ENCODE measurements at regions not wholly inside any gene's neighbourhood (a gene's known extent, or its start where the extent isn't known, plus 50 kb on each side); places are given as distances from the start of the nearest gene placed in this dataset.

DNA sequence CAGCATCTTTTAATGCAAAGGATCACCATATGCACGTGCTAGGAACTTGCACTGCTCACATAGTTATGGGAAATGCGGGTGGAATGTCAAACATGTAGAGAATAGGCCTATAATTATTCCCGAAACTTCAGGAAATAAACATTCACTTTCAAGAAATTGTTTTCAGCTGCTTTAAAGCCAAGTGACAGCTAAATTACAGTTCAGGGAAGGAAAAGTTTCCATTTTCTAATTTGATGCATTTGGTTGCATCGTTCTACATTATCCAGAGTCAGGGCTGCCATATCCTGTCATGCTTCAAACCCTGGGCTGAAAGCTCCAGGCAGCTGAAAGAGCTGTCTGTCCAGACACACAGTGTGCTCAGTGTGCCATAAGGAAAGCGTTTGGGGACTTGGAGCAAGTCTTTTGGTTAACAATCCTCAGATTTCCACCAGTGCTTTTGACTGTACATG lies 518.1 kb downstream of the CSNK1G3 start:
- no peaks in the 10 kb centered on the region for H3K79me1 ChIP-seq (ENCODE audit: insufficient read depth, low read depth, low read length, poor library complexity, severe bottlenecking)
- no peak overlapping the region for H2BK20ac ChIP-seq (ENCODE audit: low read depth, low read length, poor library complexity, severe bottlenecking)
- H3K4me2 ChIP-seq (ENCODE audit: insufficient read depth, insufficient read length, low read length): no peak overlapping the region
- H2AFZ ChIP-seq (ENCODE audit: low read length): no peak overlapping the region
- H2BK12ac ChIP-seq (ENCODE audit: insufficient read length, low read depth, low read length): no peak overlapping the region
- H3K14ac ChIP-seq (ENCODE audit: insufficient read depth, low read length): no peak overlapping the region
- H3K79me2 ChIP-seq (ENCODE audit: insufficient read depth, low read length): 0 out of 2 replicates have a peak, but pooled peaks cover 2% of the 10 kb centered on the region
- H3K9me3 Mint-ChIP-seq: no peaks in the 10 kb centered on the region
- H2AK5ac ChIP-seq (ENCODE audit: insufficient read length, low read length): no peak overlapping the region
- no peak overlapping the region for H4K8ac ChIP-seq (replicated peaks; ENCODE audit: insufficient read length, low read depth, low read length)
- no peak overlapping the region for H3K9ac ChIP-seq (ENCODE audit: extremely low read depth, insufficient read length, low read length)
- H3K23me2 ChIP-seq (ENCODE audit: insufficient read length, low read depth, low read length, poor library complexity, severe bottlenecking): no peaks in the 10 kb centered on the region
- no peaks in the 10 kb centered on the region for H3K27me3 Mint-ChIP-seq (ENCODE audit: low read depth)
- no peak overlapping the region for H3K4ac ChIP-seq (ENCODE audit: low read depth, low read length)
- no peak overlapping the region for H3K27ac ChIP-seq (ENCODE audit: insufficient read length, low read depth, low read length)
- no peak overlapping the region for H4K91ac ChIP-seq (ENCODE audit: insufficient read length, low read depth, low read length)
- H2BK15ac ChIP-seq (ENCODE audit: low read depth, low read length): no peak overlapping the region
- no peaks in the 10 kb centered on the region; the same call in 1 of the 2 replicates for H3K4me1 ChIP-seq (ENCODE audit: insufficient read depth, low read length)
- H2BK5ac ChIP-seq (ENCODE audit: insufficient read length, low read length): no peak overlapping the region
- H2BK120ac ChIP-seq (ENCODE audit: low read depth, low read length, poor library complexity, severe bottlenecking): no peak overlapping the region
- no peak overlapping the region for H4K5ac ChIP-seq (ENCODE audit: insufficient read length, low read depth, low read length)
- no peaks in the 10 kb centered on the region for H3K27me3 ChIP-seq (ENCODE audit: insufficient read depth, low read length)
- no peak overlapping the region for H3K56ac ChIP-seq (ENCODE audit: insufficient read length, low read depth, low read length)
- no peak for DNase-seq
- no peak overlapping the region for H3K27ac Mint-ChIP-seq
- H4K20me1 ChIP-seq (ENCODE audit: control insufficient read depth, insufficient read depth, insufficient read length): no peaks in the 10 kb centered on the region
- no peaks in the 10 kb centered on the region for H3K9me3 ChIP-seq (ENCODE audit: control insufficient read depth, low read depth, low read length)
- no peak overlapping the region for H3K4me3 Mint-ChIP-seq
- no peak overlapping the region for H3K23ac ChIP-seq (ENCODE audit: insufficient read length, low read depth, low read length)
- no peak overlapping the region for H3K18ac ChIP-seq (ENCODE audit: insufficient read length, low read depth, low read length)
- no peaks in the 10 kb centered on the region for H3K36me3 Mint-ChIP-seq (ENCODE audit: insufficient read depth in 1 of 3, low read depth in 3 of 3)
- H3K4me1 Mint-ChIP-seq: peaks cover 14 to 16% of the 10 kb centered on the region in 2 experiments
- H3T11ph ChIP-seq (ENCODE audit: low read length): no peak overlapping the region
- no peak for TF ChIP-seq CTCF (conservative IDR thresholded peaks at IDR 0.05)
- no CpG with 5 or more reads among the region's 5 CpGs for WGBS (ENCODE audit: extremely low coverage, insufficient read length, low lambda C conversion rate)
